Tibial nerve (tissue), 4 donors: ENCODE measurements at regions not wholly inside any gene's neighbourhood (a gene's known extent, or its start where the extent isn't known, plus 50 kb on each side); places are given as distances from the start of the nearest gene placed in this dataset.

Experiments
- DNase-seq, 2 donors: peaks; one replicate each; pipeline ENCODE4 v3.0.0-alpha.2; 2019; ENCODE audit warnings: low spot score in 2 of 2
- H3K27ac ChIP-seq, 4 donors: fragments of 200-600 bp; sonication (generic) in 3 of 4; one replicate each; pipeline ENCODE4 v1.5.1; 2017 to 2019; ENCODE audit warnings: mild to moderate bottlenecking in 1 of 4
- H3K27me3 ChIP-seq, 2 donors: fragments of 200-600 bp; sonication (generic) in 1 of 2; one replicate each; pipeline versions ENCODE4 v1.5.1 to v1.6.0; 2017 to 2019
- H3K36me3 ChIP-seq, 3 donors: fragments of 200-600 bp; sonication (generic); one replicate each; pipeline ENCODE4 v1.5.1; 2018 to 2019
- H3K4me1 ChIP-seq, 4 donors: fragments of 200-600 bp; sonication (generic) in 3 of 4; one replicate each; pipeline ENCODE4 v1.5.1; 2017 to 2019
- H3K4me3 ChIP-seq, 4 donors: fragments of 200-600 bp; sonication (generic) in 3 of 4; one replicate each; pipeline ENCODE4 v1.5.1; 2017 to 2019; ENCODE audit warnings: mild to moderate bottlenecking in 1 of 4, moderate library complexity in 1 of 4
- H3K9me3 ChIP-seq, 4 donors: fragments of 200-600 bp; sonication (generic) in 3 of 4; one replicate each; pipeline ENCODE4 v1.5.1; 2017 to 2019
- EP300 ChIP-seq, 2 donors: sonication (generic); formaldehyde crosslinking; IDR thresholded peaks; one replicate each; pipeline ENCODE4 v1.6.1; 2017; ENCODE audit warnings: antibody characterized with exemption in 2 of 2, mild to moderate bottlenecking in 1 of 2
- POLR2A ChIP-seq, 2 donors: fragments of 450-650 bp; IDR thresholded peaks; one replicate each; pipeline ENCODE4 v1.6.1; 2017; ENCODE audit warnings: antibody characterized with exemption in 2 of 2, mild to moderate bottlenecking in 2 of 2, moderate library complexity in 2 of 2
- WGBS, 2 donors: methylation state at CpG; one replicate each; pipeline ENCODE4 v1.1.5; 2018; 5-methylcytosine and 5-hydroxymethylcytosine counted together
- TF ChIP-seq, protein P1 (sequence below), 5 experiments: fragments of 200-600 bp in 3 of 5; fragments of 450-650 bp in 2 of 5; sonication (generic) in 3 of 5; IDR thresholded peaks; one replicate each; pipeline ENCODE4 v1.5.1; 2016 to 2019; ENCODE audit warnings: antibody characterized with exemption in 5 of 5, mild to moderate bottlenecking in 3 of 5, moderate library complexity in 2 of 5

DNA sequence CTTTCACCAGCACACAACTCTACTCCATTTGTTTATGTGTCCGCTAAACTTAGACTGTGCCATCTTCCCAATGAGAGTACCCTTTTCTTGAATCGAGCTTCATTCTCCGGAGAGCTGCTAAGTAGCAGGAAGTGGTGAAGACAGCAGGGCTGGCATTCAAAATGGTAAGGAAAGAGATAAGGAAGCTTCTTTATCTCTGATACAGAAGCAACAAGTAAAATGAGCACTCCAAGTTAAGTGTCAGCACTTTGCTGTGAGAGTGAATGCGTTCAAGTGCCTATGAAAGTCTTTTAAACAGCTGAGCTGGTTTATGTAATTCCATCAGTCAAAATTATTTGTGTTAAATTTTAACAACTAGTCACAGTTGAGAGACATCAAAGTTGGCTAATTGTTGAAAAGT lies 386.8 kb upstream of the PTPRD start:
- no peaks in the 10 kb centered on the region for H3K4me1 ChIP-seq
- H3K27ac ChIP-seq: no peak overlapping the region
- no peaks in the 10 kb centered on the region for H3K9me3 ChIP-seq
- no peak for DNase-seq
- 91 to 93% methylated on average over 4 of the region's 4 CpGs for WGBS, 2 donors
- no peaks in the 10 kb centered on the region for H3K27me3 ChIP-seq
- TF ChIP-seq, protein P1, sequence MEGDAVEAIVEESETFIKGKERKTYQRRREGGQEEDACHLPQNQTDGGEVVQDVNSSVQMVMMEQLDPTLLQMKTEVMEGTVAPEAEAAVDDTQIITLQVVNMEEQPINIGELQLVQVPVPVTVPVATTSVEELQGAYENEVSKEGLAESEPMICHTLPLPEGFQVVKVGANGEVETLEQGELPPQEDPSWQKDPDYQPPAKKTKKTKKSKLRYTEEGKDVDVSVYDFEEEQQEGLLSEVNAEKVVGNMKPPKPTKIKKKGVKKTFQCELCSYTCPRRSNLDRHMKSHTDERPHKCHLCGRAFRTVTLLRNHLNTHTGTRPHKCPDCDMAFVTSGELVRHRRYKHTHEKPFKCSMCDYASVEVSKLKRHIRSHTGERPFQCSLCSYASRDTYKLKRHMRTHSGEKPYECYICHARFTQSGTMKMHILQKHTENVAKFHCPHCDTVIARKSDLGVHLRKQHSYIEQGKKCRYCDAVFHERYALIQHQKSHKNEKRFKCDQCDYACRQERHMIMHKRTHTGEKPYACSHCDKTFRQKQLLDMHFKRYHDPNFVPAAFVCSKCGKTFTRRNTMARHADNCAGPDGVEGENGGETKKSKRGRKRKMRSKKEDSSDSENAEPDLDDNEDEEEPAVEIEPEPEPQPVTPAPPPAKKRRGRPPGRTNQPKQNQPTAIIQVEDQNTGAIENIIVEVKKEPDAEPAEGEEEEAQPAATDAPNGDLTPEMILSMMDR (IDR thresholded peaks at IDR 0.05): no peak
- TF ChIP-seq EP300 (IDR thresholded peaks at IDR 0.05) (no peak), POLR2A (IDR thresholded peaks at IDR 0.05) (no peak)
- no peaks in the 10 kb centered on the region for H3K36me3 ChIP-seq
- no peak overlapping the region for H3K4me3 ChIP-seq

DNA sequence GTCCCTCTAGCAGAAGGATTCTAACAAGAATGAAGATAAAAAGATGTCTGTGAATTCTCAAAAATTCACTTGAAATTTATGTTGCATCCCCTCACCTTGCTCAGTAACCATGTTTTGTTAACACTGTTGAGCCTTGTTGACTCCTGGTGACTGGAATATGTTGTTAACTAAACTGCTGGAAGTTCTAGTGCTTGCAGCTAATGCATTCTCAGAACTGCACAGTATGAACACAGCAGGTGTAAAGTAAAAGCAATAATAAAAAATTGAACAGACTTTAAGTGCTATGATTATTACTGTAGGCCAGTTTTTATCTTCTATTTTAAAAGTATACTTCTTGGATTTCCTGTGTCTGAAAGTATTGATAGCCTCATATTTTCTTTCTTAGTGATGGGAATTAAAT lies 388.7 kb upstream of the PTPRD start:
- Histone ChIP-seq H3K4me3 (no peak overlapping the region), H3K27me3 (no peaks in the 10 kb centered on the region), H3K4me1 (no peaks in the 10 kb centered on the region), H3K27ac (no peak overlapping the region), H3K9me3 (no peaks in the 10 kb centered on the region), H3K36me3 (no peaks in the 10 kb centered on the region)
- no peak for DNase-seq
- TF ChIP-seq POLR2A (IDR thresholded peaks at IDR 0.05) (no peak), EP300 (IDR thresholded peaks at IDR 0.05) (no peak)
- TF ChIP-seq, protein P1 (IDR thresholded peaks at IDR 0.05): no peak

DNA sequence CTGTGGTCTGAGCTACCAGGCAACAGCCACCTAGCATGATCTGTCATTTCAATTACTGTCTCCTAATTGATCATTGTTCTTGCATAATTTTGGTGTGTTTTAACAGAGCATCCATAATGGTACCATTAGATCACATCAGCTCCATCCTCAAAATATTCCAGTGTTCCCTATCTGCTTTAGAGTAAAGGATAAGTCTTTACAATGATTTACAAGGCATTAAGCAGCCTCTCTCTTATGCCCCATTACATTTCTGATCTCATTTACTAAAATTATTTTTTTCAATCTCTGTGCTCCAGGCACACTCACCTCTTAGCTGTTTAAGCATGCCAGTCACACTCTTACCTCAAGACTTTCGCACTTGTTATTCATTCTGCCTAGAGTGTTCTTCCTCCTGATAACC lies 389.9 kb upstream of the PTPRD start:
- H3K4me3 ChIP-seq: no peak overlapping the region
- TF ChIP-seq EP300 (IDR thresholded peaks at IDR 0.05) (no peak), POLR2A (IDR thresholded peaks at IDR 0.05) (no peak)
- TF ChIP-seq, protein P1 (IDR thresholded peaks at IDR 0.05): no peak
- no peaks in the 10 kb centered on the region for H3K27me3 ChIP-seq
- no peaks in the 10 kb centered on the region for H3K36me3 ChIP-seq
- 36 to 48% methylated on average over 1 of the region's 1 CpG for whole genome bisulfite sequencing, 2 donors
- no peaks in the 10 kb centered on the region for H3K9me3 ChIP-seq
- H3K4me1 ChIP-seq: no peaks in the 10 kb centered on the region
- no peak overlapping the region for H3K27ac ChIP-seq
- no peak for DNase-seq

DNA sequence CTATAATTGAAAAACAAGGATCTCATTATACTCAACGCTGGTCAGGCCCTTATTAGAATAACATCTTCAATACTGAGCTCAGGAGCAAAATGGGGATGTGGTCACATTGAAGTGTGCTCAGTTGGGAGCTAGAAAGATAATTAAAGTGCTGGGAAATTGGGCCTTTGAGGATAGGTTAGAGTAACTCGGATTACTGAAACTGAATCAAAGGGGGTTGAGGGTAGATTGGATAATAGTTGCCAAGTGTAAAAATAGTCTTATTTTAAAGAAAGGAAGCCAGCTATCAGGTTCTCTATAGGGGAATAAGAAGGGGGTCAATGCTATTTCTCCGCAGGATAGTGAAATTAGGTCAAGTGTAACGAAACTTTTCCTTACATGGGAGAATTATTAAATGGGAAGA lies 391.0 kb upstream of the PTPRD start:
- no peaks in the 10 kb centered on the region for H3K4me1 ChIP-seq
- TF ChIP-seq POLR2A (IDR thresholded peaks at IDR 0.05) (no peak), EP300 (IDR thresholded peaks at IDR 0.05) (no peak)
- TF ChIP-seq, protein P1 (IDR thresholded peaks at IDR 0.05): no peak
- no peak for DNase-seq
- no peaks in the 10 kb centered on the region for H3K27me3 ChIP-seq
- no peak overlapping the region for H3K4me3 ChIP-seq
- H3K27ac ChIP-seq: no peak overlapping the region
- H3K36me3 ChIP-seq: no peaks in the 10 kb centered on the region
- WGBS, 2 donors: 56 to 60% methylated on average over 4 of the region's 4 CpGs
- H3K9me3 ChIP-seq: no peaks in the 10 kb centered on the region

DNA sequence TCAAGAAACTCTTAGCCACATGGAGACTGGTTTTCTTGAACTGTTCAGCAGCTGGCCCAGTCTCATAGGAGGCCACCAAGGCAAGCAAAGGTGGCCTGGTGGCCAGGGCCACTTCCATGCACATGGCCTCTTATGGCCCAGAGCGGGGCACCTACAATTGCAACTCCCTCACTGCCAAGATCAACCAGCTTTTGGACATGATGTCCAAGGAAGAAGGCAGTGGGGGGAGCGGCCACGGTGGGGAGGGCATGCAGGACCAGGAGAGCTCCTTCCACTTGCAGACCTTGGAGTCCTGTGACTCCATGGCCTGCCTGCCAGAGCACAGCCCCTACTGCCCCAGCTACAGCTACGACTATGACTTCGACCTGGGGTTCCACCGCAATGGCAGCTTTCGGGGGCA lies 398.9 kb upstream of the PTPRD start:
- no peak for DNase-seq
- 93 to 96% methylated on average over 5 of the region's 7 CpGs for WGBS, 2 donors
- Histone ChIP-seq H3K4me3 (no peak overlapping the region), H3K4me1 (no peaks in the 10 kb centered on the region), H3K27me3 (no peaks in the 10 kb centered on the region), H3K9me3 (no peaks in the 10 kb centered on the region), H3K27ac (no peak overlapping the region), H3K36me3 (no peaks in the 10 kb centered on the region)
- TF ChIP-seq, protein P1 (IDR thresholded peaks at IDR 0.05): no peak
- TF ChIP-seq POLR2A (IDR thresholded peaks at IDR 0.05): no peak
